ENCODE measurements at regions not wholly inside any gene's neighbourhood (a gene's known extent, or its start where the extent isn't known, plus 50 kb on each side); places are given as distances from the start of the nearest gene placed in this dataset.

GRCh38 chr2:62415518-62415917, 90.5 kb downstream of the TMEM17 start:
- TF ChIP-seq EZH2 (optimal IDR thresholded peaks at IDR 0.05; ENCODE audit: low read depth, low read length) (no peak), CTCF (IDR thresholded peaks at IDR 0.05; ENCODE audit: low read length) (no peak), EZH2phosphoT487 (IDR thresholded peaks at IDR 0.05; ENCODE audit: low read length) (no peak)

Data from MM.1S (cell line).